CD14-positive monocyte (primary cell): ENCODE measurements at regions not wholly inside any gene's neighbourhood (a gene's known extent, or its start where the extent isn't known, plus 50 kb on each side); places are given as distances from the start of the nearest gene placed in this dataset.

Experiments used
- DNase-seq, 3 donors: peaks; one replicate each; pipeline ENCODE4 v3.0.0-alpha.2; 2011 to 2022
- H2AFZ ChIP-seq: 2 replicates; pipeline ENCODE4 v1.6.0; 2012; ENCODE audit warnings: mild to moderate bottlenecking, low read depth, low read length, inconsistent platforms; ENCODE audit not compliant: insufficient read depth, poor library complexity, severe bottlenecking
- H3K27ac ChIP-seq, 2 donors: 1 replicate in 1 of 2; 2 replicates in 1 of 2; pipeline ENCODE4 v1.5.1; 2012 to 2013; ENCODE audit warnings: low read length in 2 of 2, control low read depth in 1 of 2, inconsistent platforms in 1 of 2, low read depth in 1 of 2, mild to moderate bottlenecking in 1 of 2
- H3K27me3 ChIP-seq, 2 donors: one replicate each; pipeline versions ENCODE4 v1.6.0 to v1.6.1; 2011 to 2013; ENCODE audit warnings: low read length in 2 of 2; ENCODE audit not compliant: control insufficient read depth in 2 of 2, insufficient read depth in 2 of 2
- H3K36me3 ChIP-seq, 2 donors: replicated peaks in 1 of 2; 1 replicate in 1 of 2; 2 replicates in 1 of 2; pipeline versions ENCODE4 v1.5.1 to v1.6.1; 2012 to 2013; ENCODE audit warnings: low read length in 2 of 2, control low read depth in 1 of 2, inconsistent platforms in 1 of 2, mild to moderate bottlenecking in 1 of 2; ENCODE audit not compliant: insufficient read depth in 2 of 2, control insufficient read depth in 1 of 2
- H3K4me1 ChIP-seq, 2 donors: 1 replicate in 1 of 2; 2 replicates in 1 of 2; pipeline versions ENCODE4 v1.5.1 to v1.6.1; 2012 to 2013; ENCODE audit warnings: low read length in 2 of 2, control low read depth in 1 of 2, inconsistent platforms in 1 of 2, mild to moderate bottlenecking in 1 of 2, moderate library complexity in 1 of 2; ENCODE audit not compliant: insufficient read depth in 2 of 2, control insufficient read depth in 1 of 2
- H3K4me2 ChIP-seq: replicated peaks from 2 replicates; pipeline ENCODE3; 2012; ENCODE audit warnings: low read length, moderate library complexity, mild to moderate bottlenecking; ENCODE audit not compliant: poor library complexity, severe bottlenecking; ENCODE audit errors: extremely low read depth
- H3K4me3 ChIP-seq, 3 experiments: fragments of 200-600 bp in 1 of 3; sonication (generic) in 1 of 3; replicated peaks in 1 of 3; 1 replicate in 2 of 3; 2 replicates in 1 of 3; pipeline ENCODE4 v1.5.1; 2011 to 2013; ENCODE audit warnings: low read length in 3 of 3, mild to moderate bottlenecking in 3 of 3, control low read depth in 2 of 3, low read depth in 2 of 3, inconsistent platforms in 1 of 3, moderate library complexity in 1 of 3
- H3K79me2 ChIP-seq: 2 replicates; pipeline ENCODE4 v1.6.0; 2012; ENCODE audit warnings: mild to moderate bottlenecking, control low read depth, inconsistent platforms, low read length, moderate library complexity; ENCODE audit not compliant: insufficient read depth
- H3K9ac ChIP-seq: 2 replicates; pipeline ENCODE4 v1.6.0; 2017; ENCODE audit warnings: low read length, mild to moderate bottlenecking; ENCODE audit not compliant: insufficient read depth, poor library complexity, severe bottlenecking
- H3K9me3 ChIP-seq, 2 donors: replicated peaks in 1 of 2; 1 replicate in 1 of 2; 2 replicates in 1 of 2; pipeline versions ENCODE4 v1.5.1 to v1.6.1; 2012 to 2013; ENCODE audit warnings: low read length in 2 of 2, control low read depth in 1 of 2; ENCODE audit not compliant: control insufficient read depth in 1 of 2, insufficient read depth in 1 of 2
- H4K20me1 ChIP-seq: 2 replicates; pipeline ENCODE4 v1.6.0; 2012; ENCODE audit warnings: mild to moderate bottlenecking, low read length, control low read depth, moderate library complexity; ENCODE audit not compliant: insufficient read depth
- H3K27ac Mint-ChIP-seq, 7 donors: one replicate each; pipeline ENCODE4 v1.8.0; 2020; ENCODE audit warnings: mild to moderate bottlenecking in 7 of 7, mixed read lengths in 7 of 7, moderate library complexity in 6 of 7, inconsistent platforms in 2 of 7
- H3K27me3 Mint-ChIP-seq, 3 donors: one replicate each; pipeline ENCODE4 v1.8.0; 2021 to 2022; ENCODE audit warnings: low read depth in 3 of 3, mild to moderate bottlenecking in 3 of 3, mixed read lengths in 3 of 3, moderate library complexity in 3 of 3, inconsistent platforms in 1 of 3
- H3K36me3 Mint-ChIP-seq, 2 donors: one replicate each; pipeline ENCODE4 v1.8.0; 2020; ENCODE audit warnings: mixed read lengths in 2 of 2, inconsistent platforms in 1 of 2, mild to moderate bottlenecking in 1 of 2
- H3K4me1 Mint-ChIP-seq: one replicate; pipeline ENCODE4 v1.8.0; 2020; ENCODE audit warnings: mild to moderate bottlenecking, mixed read lengths
- H3K4me3 Mint-ChIP-seq, 2 donors: one replicate each; pipeline ENCODE4 v1.8.0; 2020; ENCODE audit warnings: mild to moderate bottlenecking in 2 of 2, mixed read lengths in 2 of 2, moderate library complexity in 1 of 2
- H3K9me3 Mint-ChIP-seq, 7 donors: one replicate each; pipeline ENCODE4 v1.8.0; 2020 to 2022; ENCODE audit warnings: mixed read lengths in 7 of 7, mild to moderate bottlenecking in 6 of 7, moderate library complexity in 6 of 7, inconsistent platforms in 2 of 7
- CTCF ChIP-seq: fragments of 200-600 bp; IDR thresholded peaks from one replicate; pipeline ENCODE4 v1.8.0; 2022; ENCODE audit warnings: antibody characterized with exemption, mild to moderate bottlenecking
- WGBS: methylation state at CpG from one replicate; pipeline ENCODE4 v1.1.5; 2013; ENCODE audit warnings: missing lambda C conversion rate; ENCODE audit not compliant: insufficient coverage; 5-methylcytosine and 5-hydroxymethylcytosine counted together
- intact Hi-C, 2 donors: fragments of 100-400 bp; cut with micrococcal nuclease; formaldehyde crosslinking; loops; one replicate each; pipeline versions ENCODE4 v1.15.0 to v1.15.1; 2023

- Histone ChIP-seq H3K79me2 (no peaks in the 10 kb centered on the region), H3K4me2 (no peak overlapping the region), H2AFZ (no peak overlapping the region), H3K36me3 (no peaks in the 10 kb centered on the region), H3K9me3 (peaks cover 0 to 2% of the 10 kb centered on the region in 2 donors), H3K4me1 (no peaks in the 10 kb centered on the region), H3K4me3 (no peak overlapping the region), H3K27ac (no peak overlapping the region), H3K27me3 (no peaks in the 10 kb centered on the region), H3K9ac (no peak overlapping the region), H4K20me1 (no peaks in the 10 kb centered on the region)
- WGBS: no CpG with 5 or more reads among the region's 1 CpG
- DNase-seq: no peak
- no peak overlapping the region for H3K4me3 Mint-ChIP-seq
- intact Hi-C loops: no loop called here
- H3K27ac Mint-ChIP-seq: no peak overlapping the region
- H3K27me3 Mint-ChIP-seq: peaks cover 0 to 3% (median 2%) of the 10 kb centered on the region in 3 donors
- no peaks in the 10 kb centered on the region for H3K4me1 Mint-ChIP-seq
- H3K9me3 Mint-ChIP-seq: peaks cover 2 to 9% (median 6%) of the 10 kb centered on the region in 7 donors
- TF ChIP-seq CTCF: no peak
- H3K36me3 Mint-ChIP-seq: no peaks in the 10 kb centered on the region
These were observed 309.0 kb downstream of the CTH start for GRCh38 chr1:70720109-70720508.

- no CpG with 5 or more reads among the region's 1 CpG for WGBS
- Mint-ChIP-seq H3K27me3 (peaks cover 0 to 3% (median 2%) of the 10 kb centered on the region in 3 donors), H3K9me3 (peaks cover 6 to 13% (median 8%) of the 10 kb centered on the region in 7 donors), H3K36me3 (no peaks in the 10 kb centered on the region), H3K4me3 (no peak overlapping the region), H3K4me1 (no peaks in the 10 kb centered on the region), H3K27ac (peak overlapping the region in 1 of 7 donors; percentile 1)
- Histone ChIP-seq H4K20me1 (no peaks in the 10 kb centered on the region), H3K9ac (no peak overlapping the region), H3K9me3 (peaks cover 0 to 4% of the 10 kb centered on the region in 2 donors), H3K27me3 (no peaks in the 10 kb centered on the region), H3K36me3 (no peaks in the 10 kb centered on the region), H3K4me1 (no peaks in the 10 kb centered on the region), H3K4me3 (no peak overlapping the region), H3K27ac (no peak overlapping the region), H3K79me2 (no peaks in the 10 kb centered on the region), H3K4me2 (no peak overlapping the region), H2AFZ (no peak overlapping the region)
- TF ChIP-seq CTCF: no peak
- intact Hi-C loops: no loop called here
- DNase-seq: no peak
These were observed 309.5 kb downstream of the CTH start for GRCh38 chr1:70720521-70720920.
